ENCODE measurements at regions not wholly inside any gene's neighbourhood (a gene's known extent, or its start where the extent isn't known, plus 50 kb on each side); places are given as distances from the start of the nearest gene placed in this dataset.

- TF ChIP-seq SPI1 (IDR thresholded peaks at IDR 0.05; ENCODE audit: low read depth, low read length) (no peak), POLR2AphosphoS5 (IDR thresholded peaks at IDR 0.05; ENCODE audit: low read depth, low read length) (no peak), POU2F2 (IDR thresholded peaks at IDR 0.05; ENCODE audit: low read depth, low read length) (no peak), PAX5 (IDR thresholded peaks at IDR 0.05; ENCODE audit: insufficient read depth, low read length, severe bottlenecking) (no peak), POLR2A (IDR thresholded peaks at IDR 0.05; ENCODE audit: low read depth, low read length) (no peak), TAF1 (IDR thresholded peaks at IDR 0.05; ENCODE audit: low read depth, low read length) (no peak)
- DNase-seq (ENCODE audit: insufficient read length, low spot score) (no peak), FAIRE-seq (no peak)
These were observed 173.8 kb upstream of the MID1 start for GRCh38 chrX:10794203-10794630.

DNA sequence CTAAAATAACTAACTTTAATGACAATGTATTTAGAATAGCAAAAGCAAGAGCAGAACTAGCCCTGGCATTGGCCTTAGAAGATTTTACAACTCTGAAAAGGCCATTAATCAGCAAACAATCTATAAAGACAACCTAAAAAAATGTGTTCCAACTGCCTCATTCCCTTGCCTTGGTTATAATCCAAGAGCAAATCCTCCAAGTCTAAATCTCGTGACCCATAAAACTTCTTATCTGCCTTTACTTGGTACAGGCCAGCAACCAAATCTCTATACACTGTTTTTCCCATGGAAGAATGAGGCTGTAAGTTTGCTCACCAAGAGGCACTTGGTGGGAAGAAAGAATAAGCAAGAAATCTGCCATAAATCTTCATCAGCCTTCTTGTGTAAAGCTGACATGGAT is 175.3 kb upstream of the MID1 start:
- TF ChIP-seq POLR2AphosphoS5 (IDR thresholded peaks at IDR 0.05; ENCODE audit: low read depth, low read length), result no peak
- no peak for TF ChIP-seq POU2F2 (IDR thresholded peaks at IDR 0.05; ENCODE audit: low read depth, low read length)
- TF ChIP-seq PAX5 (IDR thresholded peaks at IDR 0.05; ENCODE audit: insufficient read depth, low read length, severe bottlenecking), result no peak
- FAIRE-seq (no peak), DNase-seq (ENCODE audit: insufficient read length, low spot score) (no peak)

GRCh38 chrX:10797466-10797865 is 177.1 kb upstream of the MID1 start:
- DNase-seq (ENCODE audit: insufficient read length, low spot score) (no peak), FAIRE-seq (no peak)
- TF ChIP-seq TAF1 (IDR thresholded peaks at IDR 0.05; ENCODE audit: low read depth, low read length) (no peak), POLR2AphosphoS5 (IDR thresholded peaks at IDR 0.05; ENCODE audit: low read depth, low read length) (no peak), POLR2A (IDR thresholded peaks at IDR 0.05; ENCODE audit: low read depth, low read length) (no peak), POU2F2 (IDR thresholded peaks at IDR 0.05; ENCODE audit: low read depth, low read length) (no peak), SPI1 (IDR thresholded peaks at IDR 0.05; ENCODE audit: low read depth, low read length) (no peak), PAX5 (IDR thresholded peaks at IDR 0.05; ENCODE audit: insufficient read depth, low read length, severe bottlenecking) (no peak)

GRCh38 chrX:10798041-10798440 is 177.7 kb upstream of the MID1 start:
- DNase-seq (ENCODE audit: insufficient read length, low spot score), result no peak
- no peak for FAIRE-seq
- TF ChIP-seq TAF1 (IDR thresholded peaks at IDR 0.05; ENCODE audit: low read depth, low read length) (no peak), POLR2A (IDR thresholded peaks at IDR 0.05; ENCODE audit: low read depth, low read length) (no peak), SPI1 (IDR thresholded peaks at IDR 0.05; ENCODE audit: low read depth, low read length) (no peak), POU2F2 (IDR thresholded peaks at IDR 0.05; ENCODE audit: low read depth, low read length) (no peak), PAX5 (IDR thresholded peaks at IDR 0.05; ENCODE audit: insufficient read depth, low read length, severe bottlenecking) (no peak), POLR2AphosphoS5 (IDR thresholded peaks at IDR 0.05; ENCODE audit: low read depth, low read length) (no peak)

- FAIRE-seq, result no peak
- DNase-seq (ENCODE audit: insufficient read length, low spot score), result no peak
- no peak for TF ChIP-seq POU2F2 (IDR thresholded peaks at IDR 0.05; ENCODE audit: low read depth, low read length)
- TF ChIP-seq SPI1 (IDR thresholded peaks at IDR 0.05; ENCODE audit: low read depth, low read length), result no peak
- no peak for TF ChIP-seq POLR2AphosphoS5 (IDR thresholded peaks at IDR 0.05; ENCODE audit: low read depth, low read length)
- no peak for TF ChIP-seq PAX5 (IDR thresholded peaks at IDR 0.05; ENCODE audit: insufficient read depth, low read length, severe bottlenecking)
- no peak for TF ChIP-seq POLR2A (IDR thresholded peaks at IDR 0.05; ENCODE audit: low read depth, low read length)
- no peak for TF ChIP-seq TAF1 (IDR thresholded peaks at IDR 0.05; ENCODE audit: low read depth, low read length)
These were observed 180.4 kb upstream of the MID1 start for GRCh38 chrX:10800796-10801195.

DNA sequence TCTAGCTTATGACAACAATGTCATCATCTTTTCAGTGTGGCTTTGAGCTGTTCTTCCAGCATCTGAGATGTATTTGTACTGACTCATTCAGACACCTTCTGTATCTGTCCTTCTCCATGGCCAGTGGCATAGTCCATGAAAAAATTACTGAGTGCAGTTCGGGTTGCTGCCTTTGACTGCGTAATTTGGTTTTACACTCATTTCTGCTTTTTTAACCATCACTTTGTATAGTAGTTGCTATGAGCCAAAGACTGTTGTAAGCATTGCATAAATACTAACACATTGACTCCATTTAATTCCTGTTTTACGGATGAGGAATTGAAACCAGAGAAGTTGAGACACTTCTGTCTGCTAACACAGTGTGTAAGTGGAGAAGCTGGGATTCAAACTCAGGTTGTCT is 190.7 kb upstream of the MID1 start:
- DNase-seq (ENCODE audit: insufficient read length, low spot score), result no peak
- TF ChIP-seq POLR2AphosphoS5 (IDR thresholded peaks at IDR 0.05; ENCODE audit: low read depth, low read length), result no peak
- TF ChIP-seq TAF1 (IDR thresholded peaks at IDR 0.05; ENCODE audit: low read depth, low read length), result no peak
- TF ChIP-seq PAX5 (IDR thresholded peaks at IDR 0.05; ENCODE audit: insufficient read depth, low read length, severe bottlenecking), result no peak
- TF ChIP-seq POLR2A (IDR thresholded peaks at IDR 0.05; ENCODE audit: low read depth, low read length), result no peak
- TF ChIP-seq SPI1 (IDR thresholded peaks at IDR 0.05; ENCODE audit: low read depth, low read length), result no peak
- TF ChIP-seq POU2F2 (IDR thresholded peaks at IDR 0.05; ENCODE audit: low read depth, low read length), result no peak
- FAIRE-seq, result no peak

- no peak for FAIRE-seq
- TF ChIP-seq POLR2A (IDR thresholded peaks at IDR 0.05; ENCODE audit: low read depth, low read length) (no peak), POLR2AphosphoS5 (IDR thresholded peaks at IDR 0.05; ENCODE audit: low read depth, low read length) (no peak), POU2F2 (IDR thresholded peaks at IDR 0.05; ENCODE audit: low read depth, low read length) (no peak), SPI1 (IDR thresholded peaks at IDR 0.05; ENCODE audit: low read depth, low read length) (no peak), TAF1 (IDR thresholded peaks at IDR 0.05; ENCODE audit: low read depth, low read length) (no peak), PAX5 (IDR thresholded peaks at IDR 0.05; ENCODE audit: insufficient read depth, low read length, severe bottlenecking) (no peak)
- no peak for DNase-seq (ENCODE audit: insufficient read length, low spot score)
These were observed 193.4 kb upstream of the MID1 start for GRCh38 chrX:10813761-10814160.

DNA sequence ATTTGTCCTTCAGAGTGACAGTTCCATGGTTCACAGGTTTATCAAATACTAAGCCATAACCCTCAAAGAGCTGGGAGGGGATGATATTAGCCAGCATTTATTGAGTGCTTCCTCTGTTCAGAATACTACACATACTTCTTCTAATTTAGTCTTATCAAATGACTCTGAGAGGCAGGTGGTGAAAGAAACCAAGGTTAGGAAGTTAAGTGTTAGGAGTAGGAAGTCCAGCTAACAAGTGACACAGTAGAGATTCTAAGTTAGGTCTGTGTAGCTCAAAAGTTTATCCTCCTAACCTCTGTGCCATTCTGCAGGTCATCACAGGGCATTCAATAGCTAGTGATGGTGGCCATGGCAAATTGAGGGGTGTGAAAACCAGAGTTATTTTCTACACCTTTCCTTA is 198.3 kb upstream of the MID1 start:
- DNase-seq (ENCODE audit: insufficient read length, low spot score), result no peak
- no peak for FAIRE-seq
- TF ChIP-seq TAF1 (IDR thresholded peaks at IDR 0.05; ENCODE audit: low read depth, low read length) (no peak), POU2F2 (IDR thresholded peaks at IDR 0.05; ENCODE audit: low read depth, low read length) (no peak), POLR2AphosphoS5 (IDR thresholded peaks at IDR 0.05; ENCODE audit: low read depth, low read length) (no peak), POLR2A (IDR thresholded peaks at IDR 0.05; ENCODE audit: low read depth, low read length) (no peak)

- FAIRE-seq (no peak), DNase-seq (ENCODE audit: insufficient read length, low spot score) (no peak)
- TF ChIP-seq SPI1 (IDR thresholded peaks at IDR 0.05; ENCODE audit: low read depth, low read length) (no peak), POLR2A (IDR thresholded peaks at IDR 0.05; ENCODE audit: low read depth, low read length) (no peak), PAX5 (IDR thresholded peaks at IDR 0.05; ENCODE audit: insufficient read depth, low read length, severe bottlenecking) (no peak), TAF1 (IDR thresholded peaks at IDR 0.05; ENCODE audit: low read depth, low read length) (no peak), POU2F2 (IDR thresholded peaks at IDR 0.05; ENCODE audit: low read depth, low read length) (no peak), POLR2AphosphoS5 (IDR thresholded peaks at IDR 0.05; ENCODE audit: low read depth, low read length) (no peak)
These were observed 199.6 kb upstream of the MID1 start for GRCh38 chrX:10819973-10820372.

DNA sequence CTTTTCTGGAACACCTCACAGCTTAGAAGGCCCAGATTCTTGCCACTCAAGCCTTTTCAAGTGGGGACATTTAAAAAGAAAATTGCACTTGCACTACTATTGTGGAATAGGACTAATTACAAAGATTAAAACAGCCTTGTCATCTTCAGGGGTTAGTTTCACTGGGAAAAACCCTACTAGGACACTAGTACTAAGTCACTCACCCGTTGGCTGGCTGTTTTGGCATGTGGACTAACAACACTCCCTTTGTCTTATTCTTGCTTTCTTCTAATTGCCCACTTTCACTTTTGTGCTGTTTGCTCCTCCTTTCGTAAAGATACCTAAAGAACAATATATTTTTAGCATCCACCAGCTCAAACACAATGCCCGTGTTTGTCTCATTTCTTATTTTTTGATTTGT is 200.9 kb upstream of the MID1 start:
- TF ChIP-seq POU2F2 (IDR thresholded peaks at IDR 0.05; ENCODE audit: low read depth, low read length) (no peak), POLR2AphosphoS5 (IDR thresholded peaks at IDR 0.05; ENCODE audit: low read depth, low read length) (no peak), PAX5 (IDR thresholded peaks at IDR 0.05; ENCODE audit: insufficient read depth, low read length, severe bottlenecking) (no peak), POLR2A (IDR thresholded peaks at IDR 0.05; ENCODE audit: low read depth, low read length) (no peak), TAF1 (IDR thresholded peaks at IDR 0.05; ENCODE audit: low read depth, low read length) (no peak), SPI1 (IDR thresholded peaks at IDR 0.05; ENCODE audit: low read depth, low read length) (no peak)
- no peak for FAIRE-seq
- no peak for DNase-seq (ENCODE audit: insufficient read length, low spot score)
